ENCODE measurements at regions not wholly inside any gene's neighbourhood (a gene's known extent, or its start where the extent isn't known, plus 50 kb on each side); places are given as distances from the start of the nearest gene placed in this dataset.

DNA sequence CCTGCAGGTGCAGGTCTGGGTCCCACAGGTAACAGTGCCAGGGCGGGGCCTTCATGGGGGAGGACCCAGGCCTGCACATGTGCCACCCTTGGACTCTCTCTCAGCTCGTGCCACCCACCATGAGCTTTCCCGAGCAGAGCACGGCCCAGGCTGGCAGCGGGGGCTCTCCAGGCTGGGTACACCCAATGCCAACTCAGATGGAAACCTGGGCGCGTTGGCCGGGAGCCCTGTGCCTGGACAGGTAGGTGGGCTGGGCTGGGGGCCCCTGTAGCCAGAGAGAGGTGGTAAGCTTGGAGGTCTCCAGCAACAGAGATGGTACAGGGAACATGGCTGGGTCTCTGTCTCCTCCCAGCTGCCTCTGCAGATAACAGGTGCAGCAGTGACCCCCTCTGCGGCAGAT lies 69.9 kb upstream of the ADARB2 start:
- Mint-ChIP-seq H3K27ac (no peak overlapping the region), H3K4me3 (no peak overlapping the region)

More for the DNA sequence above, 69.9 kb upstream of the ADARB2 start:
- Histone ChIP-seq H3K4me1 (ENCODE audit: insufficient read depth) (peaks cover 13% of the 10 kb centered on the region), H3F3A (replicated peaks; ENCODE audit: low read depth) (no peaks in the 10 kb centered on the region), H4K20me1 (replicated peaks; ENCODE audit: insufficient read depth) (no peaks in the 10 kb centered on the region), H2AFZ (no peak overlapping the region), H3K4me3 (no peak overlapping the region), H3K9me2 (ENCODE audit: insufficient read depth) (no peaks in the 10 kb centered on the region), H3K79me2 (replicated peaks; ENCODE audit: insufficient read depth) (no peaks in the 10 kb centered on the region), H3K27me3 (ENCODE audit: insufficient read depth) (no peaks in the 10 kb centered on the region), H3K4me2 (no peak overlapping the region), H3K27ac (ENCODE audit: low read depth) (no peak overlapping the region), H3K36me3 (ENCODE audit: insufficient read depth) (no peaks in the 10 kb centered on the region)
- TF ChIP-seq NANOG (IDR thresholded peaks at IDR 0.05; ENCODE audit: borderline replicate concordance) (no peak), STAT1 (IDR thresholded peaks at IDR 0.05; ENCODE audit: unreplicated experiment) (no peak), EZH2phosphoT487 (IDR thresholded peaks at IDR 0.05; ENCODE audit: unreplicated experiment) (no peak), EZH2 (IDR thresholded peaks at IDR 0.05; ENCODE audit: low read depth, unreplicated experiment) (no peak), ZNF114 (CRISPR knock-in tag; IDR thresholded peaks at IDR 0.05) (no peak), ZNF331 (CRISPR knock-in tag; IDR thresholded peaks at IDR 0.05; ENCODE audit: low read depth) (no peak), POLR2AphosphoS5 (IDR thresholded peaks at IDR 0.05; ENCODE audit: low read depth) (no peak), CREB1 (CRISPR knock-in tag; IDR thresholded peaks at IDR 0.05; ENCODE audit: low read depth) (no peak), JUNB (IDR thresholded peaks at IDR 0.05; ENCODE audit: unreplicated experiment) (no peak)
- TF ChIP-seq, protein P1, sequence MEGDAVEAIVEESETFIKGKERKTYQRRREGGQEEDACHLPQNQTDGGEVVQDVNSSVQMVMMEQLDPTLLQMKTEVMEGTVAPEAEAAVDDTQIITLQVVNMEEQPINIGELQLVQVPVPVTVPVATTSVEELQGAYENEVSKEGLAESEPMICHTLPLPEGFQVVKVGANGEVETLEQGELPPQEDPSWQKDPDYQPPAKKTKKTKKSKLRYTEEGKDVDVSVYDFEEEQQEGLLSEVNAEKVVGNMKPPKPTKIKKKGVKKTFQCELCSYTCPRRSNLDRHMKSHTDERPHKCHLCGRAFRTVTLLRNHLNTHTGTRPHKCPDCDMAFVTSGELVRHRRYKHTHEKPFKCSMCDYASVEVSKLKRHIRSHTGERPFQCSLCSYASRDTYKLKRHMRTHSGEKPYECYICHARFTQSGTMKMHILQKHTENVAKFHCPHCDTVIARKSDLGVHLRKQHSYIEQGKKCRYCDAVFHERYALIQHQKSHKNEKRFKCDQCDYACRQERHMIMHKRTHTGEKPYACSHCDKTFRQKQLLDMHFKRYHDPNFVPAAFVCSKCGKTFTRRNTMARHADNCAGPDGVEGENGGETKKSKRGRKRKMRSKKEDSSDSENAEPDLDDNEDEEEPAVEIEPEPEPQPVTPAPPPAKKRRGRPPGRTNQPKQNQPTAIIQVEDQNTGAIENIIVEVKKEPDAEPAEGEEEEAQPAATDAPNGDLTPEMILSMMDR (conservative IDR thresholded peaks at IDR 0.05; ENCODE audit: low read depth in 2 of 2) = no peak
- TF ChIP-seq, protein P2, sequence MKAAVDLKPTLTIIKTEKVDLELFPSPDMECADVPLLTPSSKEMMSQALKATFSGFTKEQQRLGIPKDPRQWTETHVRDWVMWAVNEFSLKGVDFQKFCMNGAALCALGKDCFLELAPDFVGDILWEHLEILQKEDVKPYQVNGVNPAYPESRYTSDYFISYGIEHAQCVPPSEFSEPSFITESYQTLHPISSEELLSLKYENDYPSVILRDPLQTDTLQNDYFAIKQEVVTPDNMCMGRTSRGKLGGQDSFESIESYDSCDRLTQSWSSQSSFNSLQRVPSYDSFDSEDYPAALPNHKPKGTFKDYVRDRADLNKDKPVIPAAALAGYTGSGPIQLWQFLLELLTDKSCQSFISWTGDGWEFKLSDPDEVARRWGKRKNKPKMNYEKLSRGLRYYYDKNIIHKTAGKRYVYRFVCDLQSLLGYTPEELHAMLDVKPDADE (IDR thresholded peaks at IDR 0.05) = no peak
- TF ChIP-seq, protein P3, sequence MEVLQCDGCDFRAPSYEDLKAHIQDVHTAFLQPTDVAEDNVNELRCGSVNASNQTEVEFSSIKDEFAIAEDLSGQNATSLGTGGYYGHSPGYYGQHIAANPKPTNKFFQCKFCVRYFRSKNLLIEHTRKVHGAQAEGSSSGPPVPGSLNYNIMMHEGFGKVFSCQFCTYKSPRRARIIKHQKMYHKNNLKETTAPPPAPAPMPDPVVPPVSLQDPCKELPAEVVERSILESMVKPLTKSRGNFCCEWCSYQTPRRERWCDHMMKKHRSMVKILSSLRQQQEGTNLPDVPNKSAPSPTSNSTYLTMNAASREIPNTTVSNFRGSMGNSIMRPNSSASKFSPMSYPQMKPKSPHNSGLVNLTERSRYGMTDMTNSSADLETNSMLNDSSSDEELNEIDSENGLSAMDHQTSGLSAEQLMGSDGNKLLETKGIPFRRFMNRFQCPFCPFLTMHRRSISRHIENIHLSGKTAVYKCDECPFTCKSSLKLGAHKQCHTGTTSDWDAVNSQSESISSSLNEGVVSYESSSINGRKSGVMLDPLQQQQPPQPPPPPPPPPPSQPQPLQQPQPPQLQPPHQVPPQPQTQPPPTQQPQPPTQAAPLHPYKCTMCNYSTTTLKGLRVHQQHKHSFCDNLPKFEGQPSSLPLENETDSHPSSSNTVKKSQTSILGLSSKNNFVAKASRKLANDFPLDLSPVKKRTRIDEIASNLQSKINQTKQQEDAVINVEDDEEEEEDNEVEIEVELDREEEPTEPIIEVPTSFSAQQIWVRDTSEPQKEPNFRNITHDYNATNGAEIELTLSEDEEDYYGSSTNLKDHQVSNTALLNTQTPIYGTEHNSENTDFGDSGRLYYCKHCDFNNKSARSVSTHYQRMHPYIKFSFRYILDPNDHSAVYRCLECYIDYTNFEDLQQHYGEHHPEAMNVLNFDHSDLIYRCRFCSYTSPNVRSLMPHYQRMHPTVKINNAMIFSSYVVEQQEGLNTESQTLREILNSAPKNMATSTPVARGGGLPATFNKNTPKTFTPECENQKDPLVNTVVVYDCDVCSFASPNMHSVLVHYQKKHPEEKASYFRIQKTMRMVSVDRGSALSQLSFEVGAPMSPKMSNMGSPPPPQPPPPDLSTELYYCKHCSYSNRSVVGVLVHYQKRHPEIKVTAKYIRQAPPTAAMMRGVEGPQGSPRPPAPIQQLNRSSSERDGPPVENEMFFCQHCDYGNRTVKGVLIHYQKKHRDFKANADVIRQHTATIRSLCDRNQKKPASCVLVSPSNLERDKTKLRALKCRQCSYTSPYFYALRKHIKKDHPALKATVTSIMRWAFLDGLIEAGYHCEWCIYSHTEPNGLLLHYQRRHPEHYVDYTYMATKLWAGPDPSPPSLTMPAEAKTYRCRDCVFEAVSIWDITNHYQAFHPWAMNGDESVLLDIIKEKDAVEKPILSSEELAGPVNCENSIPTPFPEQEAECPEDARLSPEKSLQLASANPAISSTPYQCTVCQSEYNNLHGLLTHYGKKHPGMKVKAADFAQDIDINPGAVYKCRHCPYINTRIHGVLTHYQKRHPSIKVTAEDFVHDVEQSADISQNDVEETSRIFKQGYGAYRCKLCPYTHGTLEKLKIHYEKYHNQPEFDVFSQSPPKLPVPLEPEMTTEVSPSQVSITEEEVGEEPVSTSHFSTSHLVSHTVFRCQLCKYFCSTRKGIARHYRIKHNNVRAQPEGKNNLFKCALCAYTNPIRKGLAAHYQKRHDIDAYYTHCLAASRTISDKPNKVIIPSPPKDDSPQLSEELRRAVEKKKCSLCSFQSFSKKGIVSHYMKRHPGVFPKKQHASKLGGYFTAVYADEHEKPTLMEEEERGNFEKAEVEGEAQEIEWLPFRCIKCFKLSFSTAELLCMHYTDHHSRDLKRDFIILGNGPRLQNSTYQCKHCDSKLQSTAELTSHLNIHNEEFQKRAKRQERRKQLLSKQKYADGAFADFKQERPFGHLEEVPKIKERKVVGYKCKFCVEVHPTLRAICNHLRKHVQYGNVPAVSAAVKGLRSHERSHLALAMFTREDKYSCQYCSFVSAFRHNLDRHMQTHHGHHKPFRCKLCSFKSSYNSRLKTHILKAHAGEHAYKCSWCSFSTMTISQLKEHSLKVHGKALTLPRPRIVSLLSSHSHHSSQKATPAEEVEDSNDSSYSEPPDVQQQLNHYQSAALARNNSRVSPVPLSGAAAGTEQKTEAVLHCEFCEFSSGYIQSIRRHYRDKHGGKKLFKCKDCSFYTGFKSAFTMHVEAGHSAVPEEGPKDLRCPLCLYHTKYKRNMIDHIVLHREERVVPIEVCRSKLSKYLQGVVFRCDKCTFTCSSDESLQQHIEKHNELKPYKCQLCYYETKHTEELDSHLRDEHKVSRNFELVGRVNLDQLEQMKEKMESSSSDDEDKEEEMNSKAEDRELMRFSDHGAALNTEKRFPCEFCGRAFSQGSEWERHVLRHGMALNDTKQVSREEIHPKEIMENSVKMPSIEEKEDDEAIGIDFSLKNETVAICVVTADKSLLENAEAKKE (CRISPR knock-in tag; IDR thresholded peaks at IDR 0.05) = no peak
- TF ChIP-seq, protein P4, sequence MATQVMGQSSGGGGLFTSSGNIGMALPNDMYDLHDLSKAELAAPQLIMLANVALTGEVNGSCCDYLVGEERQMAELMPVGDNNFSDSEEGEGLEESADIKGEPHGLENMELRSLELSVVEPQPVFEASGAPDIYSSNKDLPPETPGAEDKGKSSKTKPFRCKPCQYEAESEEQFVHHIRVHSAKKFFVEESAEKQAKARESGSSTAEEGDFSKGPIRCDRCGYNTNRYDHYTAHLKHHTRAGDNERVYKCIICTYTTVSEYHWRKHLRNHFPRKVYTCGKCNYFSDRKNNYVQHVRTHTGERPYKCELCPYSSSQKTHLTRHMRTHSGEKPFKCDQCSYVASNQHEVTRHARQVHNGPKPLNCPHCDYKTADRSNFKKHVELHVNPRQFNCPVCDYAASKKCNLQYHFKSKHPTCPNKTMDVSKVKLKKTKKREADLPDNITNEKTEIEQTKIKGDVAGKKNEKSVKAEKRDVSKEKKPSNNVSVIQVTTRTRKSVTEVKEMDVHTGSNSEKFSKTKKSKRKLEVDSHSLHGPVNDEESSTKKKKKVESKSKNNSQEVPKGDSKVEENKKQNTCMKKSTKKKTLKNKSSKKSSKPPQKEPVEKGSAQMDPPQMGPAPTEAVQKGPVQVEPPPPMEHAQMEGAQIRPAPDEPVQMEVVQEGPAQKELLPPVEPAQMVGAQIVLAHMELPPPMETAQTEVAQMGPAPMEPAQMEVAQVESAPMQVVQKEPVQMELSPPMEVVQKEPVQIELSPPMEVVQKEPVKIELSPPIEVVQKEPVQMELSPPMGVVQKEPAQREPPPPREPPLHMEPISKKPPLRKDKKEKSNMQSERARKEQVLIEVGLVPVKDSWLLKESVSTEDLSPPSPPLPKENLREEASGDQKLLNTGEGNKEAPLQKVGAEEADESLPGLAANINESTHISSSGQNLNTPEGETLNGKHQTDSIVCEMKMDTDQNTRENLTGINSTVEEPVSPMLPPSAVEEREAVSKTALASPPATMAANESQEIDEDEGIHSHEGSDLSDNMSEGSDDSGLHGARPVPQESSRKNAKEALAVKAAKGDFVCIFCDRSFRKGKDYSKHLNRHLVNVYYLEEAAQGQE (IDR thresholded peaks at IDR 0.05; ENCODE audit: unreplicated experiment) = no peak
- DNase-seq (ENCODE audit: low spot score) (no peak), ATAC-seq (no peak)
- Mint-ChIP-seq H3K36me3 (ENCODE audit: low read depth) (no peaks in the 10 kb centered on the region), H3K4me1 (peaks cover 15% of the 10 kb centered on the region; the same call in 2 of the 3 replicates), H3K9me3 (no peaks in the 10 kb centered on the region; the same call in 2 of the 3 replicates), H3K27me3 (ENCODE audit: insufficient read depth, low read depth, poor library complexity) (peaks cover 8% of the 10 kb centered on the region)
